GM19372 (cell line): ENCODE measurements at regions not wholly inside any gene's neighbourhood (a gene's known extent, or its start where the extent isn't known, plus 50 kb on each side); places are given as distances from the start of the nearest gene placed in this dataset.
"Not testable (repeated sequence)": the region's sequence is repeated elsewhere in the genome, so short reads cannot be mapped to it uniquely, and the experiment has no call there.

Experiments used
- ATAC-seq: cut with Tn5 transposase; IDR thresholded peaks from one replicate; pipeline ENCODE4 v1.9.1; 2021; ENCODE audit warnings: mild to moderate bottlenecking, low read depth, moderate library complexity; ENCODE audit not compliant: unreplicated experiment

DNA sequence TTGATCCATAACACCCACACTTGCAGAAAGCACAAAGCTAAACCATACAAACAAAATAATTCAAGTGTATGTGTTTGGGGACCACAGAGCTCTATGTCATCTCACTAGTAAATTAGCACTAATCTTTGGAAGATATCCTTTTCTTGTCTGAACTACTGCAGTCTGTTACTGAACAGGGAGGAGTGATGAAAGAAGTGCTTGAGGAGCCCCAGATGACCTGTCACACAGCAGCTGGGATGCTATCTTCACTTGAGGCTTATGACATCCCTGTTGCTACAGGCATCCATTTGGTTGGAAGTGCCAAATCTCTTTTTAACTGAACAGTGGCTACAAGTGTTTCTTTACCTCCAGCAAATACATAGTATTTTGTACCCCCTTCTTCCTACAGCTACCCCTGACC, 386.3 kb upstream of the CHAC2 start:
- ATAC-seq, result no peak

DNA sequence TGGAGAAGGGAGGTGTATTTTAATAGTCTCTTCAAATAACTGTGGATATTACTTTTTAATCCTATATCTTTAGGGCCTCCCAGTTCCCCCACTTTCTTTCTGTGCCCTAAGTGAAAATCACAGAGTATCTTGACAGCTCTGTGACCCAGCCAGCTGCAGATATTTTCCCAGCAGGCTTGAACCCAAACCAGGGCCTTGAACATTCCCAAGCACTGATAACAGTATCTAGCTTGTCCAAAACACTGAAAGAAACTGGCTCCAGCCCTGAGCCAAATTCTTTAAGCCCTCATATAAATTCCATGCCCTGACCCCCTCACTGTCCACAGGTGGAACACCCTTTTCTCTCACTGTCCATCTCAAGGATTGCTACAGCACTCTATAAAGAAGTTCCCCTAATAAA, 388.1 kb upstream of the CHAC2 start:
- no peak for ATAC-seq

DNA sequence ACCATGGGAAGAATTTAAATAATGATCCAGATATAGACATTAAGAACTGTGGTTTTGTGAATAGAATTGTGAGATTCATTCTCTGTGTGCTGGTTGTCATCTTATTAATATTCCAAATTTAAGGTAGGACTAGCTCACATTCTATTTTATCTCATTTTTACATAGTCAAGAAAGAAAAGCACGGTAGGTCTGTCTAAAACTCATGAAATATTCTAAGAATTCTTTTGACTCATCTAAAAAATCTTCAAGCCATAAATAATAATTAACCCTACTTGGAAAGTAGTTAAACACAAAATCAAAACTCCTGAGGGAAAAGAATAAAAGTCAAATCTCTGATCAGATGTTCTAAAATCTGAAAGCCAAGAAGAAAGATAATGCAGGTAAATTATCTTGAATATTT, 388.8 kb upstream of the CHAC2 start:
- ATAC-seq, result no peak

DNA sequence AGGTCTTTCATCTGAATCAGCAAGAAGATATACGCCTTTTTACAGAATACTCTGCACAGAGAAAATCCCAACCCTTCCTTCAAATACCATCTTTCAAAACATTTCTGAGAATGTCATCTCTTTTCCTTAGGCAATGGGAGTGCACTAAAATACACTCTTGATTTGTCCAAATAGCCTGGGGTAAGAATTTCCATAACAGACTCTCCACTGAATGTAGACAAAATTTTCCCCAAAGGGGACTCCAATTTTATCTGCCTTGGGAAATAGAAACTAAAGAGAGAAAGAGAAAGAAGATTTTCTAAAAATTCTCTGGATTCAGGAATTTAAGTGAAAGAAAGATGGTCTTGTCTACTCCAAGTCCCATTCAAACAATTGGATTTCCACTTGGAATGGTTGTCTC, 394.5 kb upstream of the CHAC2 start:
- no peak for ATAC-seq

DNA sequence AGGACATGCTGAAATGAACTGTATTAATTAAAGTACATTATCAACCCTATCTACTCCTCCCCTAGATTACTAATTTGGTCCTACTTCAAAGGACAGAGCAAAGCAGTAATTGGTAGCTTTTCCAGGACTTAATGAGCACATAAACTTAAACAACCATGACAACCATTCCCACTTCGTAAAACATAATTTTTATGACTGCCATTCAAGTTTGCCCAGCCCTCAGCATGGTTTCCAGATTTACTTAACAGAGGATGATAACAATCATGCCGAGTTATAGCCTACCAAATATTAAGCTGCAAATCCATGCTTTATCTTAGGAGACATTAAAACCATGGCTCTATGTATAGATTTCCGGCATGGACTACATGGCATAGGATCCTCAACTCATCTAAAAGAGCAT, 401.1 kb upstream of the CHAC2 start:
- no peak for ATAC-seq

DNA sequence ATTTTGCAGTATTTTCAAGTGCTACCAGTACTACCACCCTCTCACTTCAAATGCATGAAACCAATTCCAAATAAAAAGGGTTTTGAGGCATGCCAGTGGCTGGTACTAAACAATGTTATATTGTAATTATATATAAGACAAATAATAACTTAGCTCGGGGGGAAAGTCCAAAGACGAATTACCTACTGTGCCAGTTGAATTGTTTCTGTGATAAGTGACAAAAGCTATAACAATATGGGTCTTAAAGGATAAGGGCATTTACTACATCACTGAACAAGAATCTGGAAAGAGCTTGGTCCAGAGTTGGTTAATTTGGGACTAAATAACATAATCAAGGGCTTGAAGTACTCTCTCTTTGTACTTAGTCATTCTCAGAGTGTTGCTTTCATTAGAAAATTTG, 404.7 kb upstream of the CHAC2 start:
- no peak for ATAC-seq

DNA sequence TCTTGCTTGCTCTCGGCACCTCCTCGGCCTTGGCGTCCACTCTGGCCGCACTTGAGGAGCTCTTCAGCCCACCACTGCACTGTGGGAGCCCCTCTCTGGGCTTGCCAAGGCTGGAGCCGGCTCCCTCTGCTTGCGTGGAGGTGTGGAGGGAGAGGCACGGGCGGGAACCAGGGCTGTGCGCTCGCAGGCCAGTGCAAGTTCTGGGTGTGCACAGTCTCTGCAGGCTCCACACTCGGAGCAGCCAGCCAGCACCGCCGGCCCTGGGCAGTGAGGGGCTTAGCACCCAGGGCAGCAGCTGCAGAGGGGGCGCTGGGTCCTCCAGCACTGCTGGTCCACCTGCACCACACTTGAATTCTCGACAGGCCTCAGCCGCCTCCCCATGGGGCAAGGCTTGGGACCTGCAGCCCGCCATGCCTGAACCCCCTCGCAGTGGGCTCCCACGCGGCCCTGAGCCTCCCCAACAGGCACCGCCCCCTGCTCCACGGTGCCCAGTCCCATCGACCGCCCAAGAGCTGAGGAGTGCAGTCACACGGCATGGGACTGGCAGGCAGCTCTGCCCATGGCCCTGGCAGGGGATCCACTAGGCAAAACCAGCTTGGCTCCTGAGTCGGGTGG, 411.2 kb upstream of the CHAC2 start:
- no peak for ATAC-seq

DNA sequence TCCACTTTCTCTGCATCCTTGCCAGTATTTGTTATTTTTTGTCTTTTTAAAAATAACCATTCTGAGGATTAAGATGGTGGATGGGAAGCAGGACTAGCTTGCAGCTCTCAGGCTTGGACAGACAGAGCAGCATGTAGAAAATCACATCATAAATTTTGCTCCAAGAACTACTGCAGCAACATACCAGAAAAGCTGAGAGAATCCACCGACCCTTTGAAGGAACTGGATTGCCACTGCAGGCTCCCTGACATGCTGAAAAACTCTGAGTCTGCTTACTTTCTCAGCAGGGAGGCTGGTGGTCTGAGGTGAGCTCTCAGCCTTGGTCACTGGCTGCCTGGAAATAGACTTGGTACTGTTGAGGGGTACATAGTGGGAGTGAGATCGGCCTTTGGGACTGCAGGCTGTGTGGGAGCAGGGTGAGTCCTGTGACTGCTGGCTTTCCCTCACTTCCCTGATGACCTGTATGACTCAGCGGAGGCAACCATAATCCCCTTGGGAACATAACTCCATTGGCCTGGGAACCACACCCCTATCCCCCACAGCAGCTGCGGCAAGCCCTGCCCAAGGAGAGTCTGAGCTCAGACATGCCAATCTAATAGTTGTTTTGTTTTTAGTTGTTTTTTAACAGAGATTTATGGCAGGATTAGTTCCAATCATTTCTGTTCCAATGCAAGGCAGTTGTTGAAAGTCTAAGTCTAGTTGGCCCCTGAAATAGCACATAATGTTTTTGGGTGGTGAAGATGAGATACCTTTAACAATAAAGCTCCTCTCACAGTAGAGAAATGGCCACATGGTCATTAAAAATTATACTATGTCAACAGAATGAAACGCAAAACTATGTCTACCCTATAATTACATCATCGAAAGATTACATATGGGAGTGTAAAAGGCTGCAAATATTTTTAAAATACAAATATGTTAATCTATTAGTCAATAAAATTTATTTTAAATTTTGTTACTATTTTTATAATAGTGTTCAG, 414.2 kb upstream of the CHAC2 start:
- ATAC-seq, result no peak

DNA sequence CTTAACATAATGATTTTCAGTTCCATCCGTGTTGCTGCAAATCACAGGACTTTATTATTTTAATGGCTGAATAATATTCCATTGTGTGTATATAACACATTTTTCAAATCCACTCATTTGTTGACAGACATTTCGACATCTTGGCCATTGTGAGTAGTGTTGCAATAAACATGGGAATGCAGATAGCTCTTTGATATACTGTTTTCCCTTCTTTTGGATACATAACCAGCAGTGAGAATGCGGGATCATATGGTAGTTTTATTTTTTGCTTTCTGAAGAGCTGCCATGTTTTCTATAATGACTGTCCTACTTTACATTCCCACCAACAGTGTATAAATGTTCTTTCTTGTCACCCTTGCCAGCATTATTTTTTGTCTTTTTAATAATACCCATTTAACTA, 420.3 kb upstream of the CHAC2 start:
- ATAC-seq, result no peak

DNA sequence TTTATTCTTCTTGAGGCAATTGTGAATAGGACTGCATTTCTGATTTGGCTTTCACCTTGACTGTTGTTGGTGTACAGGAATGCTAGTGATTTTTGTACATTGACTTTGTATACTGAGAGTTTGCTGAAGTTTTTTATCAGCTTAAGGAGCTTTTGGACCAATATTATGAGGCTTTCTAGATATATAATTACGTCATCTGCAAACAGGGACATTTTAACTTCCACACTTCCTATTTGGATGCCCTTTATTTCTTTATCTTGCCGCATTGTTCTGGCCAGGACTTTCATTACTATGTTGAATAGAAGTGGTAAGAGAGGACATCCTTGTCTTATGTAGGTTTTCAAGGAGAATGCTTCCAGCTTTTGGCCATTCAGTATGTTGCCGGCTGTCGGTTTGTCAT, 425.4 kb upstream of the CHAC2 start:
- ATAC-seq, result no peak

DNA sequence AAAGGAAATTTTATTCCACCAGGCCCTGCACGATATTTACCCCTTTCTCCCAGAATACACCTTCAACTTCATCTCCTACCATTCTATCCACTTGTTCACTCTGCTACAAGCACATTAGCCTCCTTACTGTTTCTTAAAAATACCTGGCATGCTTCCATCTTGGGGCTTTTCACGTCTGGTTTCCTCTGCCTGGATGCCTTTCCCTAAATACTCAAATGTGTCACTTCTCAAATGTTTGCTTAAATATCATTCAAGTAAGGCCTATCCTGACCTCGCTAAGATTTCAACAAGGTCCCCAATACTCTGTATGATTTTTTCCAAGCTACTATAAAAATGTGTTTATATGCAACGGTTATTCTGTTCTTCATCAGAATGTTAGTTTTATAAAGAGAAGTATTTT, 433.0 kb upstream of the CHAC2 start:
- no peak for ATAC-seq

DNA sequence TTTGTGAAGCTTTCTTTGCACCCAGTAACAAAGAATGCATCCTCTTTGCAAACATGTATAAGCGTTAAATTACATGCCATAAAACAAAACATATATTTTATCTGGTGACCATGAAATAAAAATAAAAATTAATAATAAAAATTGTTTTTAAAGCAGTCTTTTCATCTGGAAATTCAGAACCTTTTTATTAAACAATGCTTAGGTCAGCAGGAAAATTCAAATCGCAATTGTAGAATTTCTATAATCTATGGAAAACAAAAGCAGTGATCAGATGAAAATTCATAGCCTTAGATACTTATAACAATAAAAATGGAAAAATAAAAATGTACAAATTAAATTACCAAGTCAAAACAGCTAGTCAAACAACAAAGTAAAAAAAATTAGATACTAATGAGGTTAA, 435.9 kb upstream of the CHAC2 start:
- no peak for ATAC-seq

DNA sequence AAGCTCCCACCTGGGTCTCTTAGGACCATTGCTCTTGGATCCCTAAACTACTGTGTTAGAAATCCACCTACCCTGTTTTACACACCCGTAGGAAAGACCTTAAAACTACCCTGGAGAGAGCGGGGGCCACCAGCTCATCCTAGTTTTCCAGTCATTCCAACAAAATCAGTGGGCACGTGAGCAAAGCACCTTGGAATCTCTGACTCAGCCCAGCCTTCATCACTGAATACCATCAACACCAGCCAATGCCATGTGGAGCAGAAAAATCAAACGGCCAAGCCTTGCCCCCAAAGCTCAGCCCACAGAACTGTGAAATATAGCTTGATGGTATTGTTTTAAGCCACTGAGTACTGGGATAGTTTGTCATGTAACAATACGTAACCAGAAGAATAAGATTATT, 449.7 kb upstream of the CHAC2 start:
- no peak for ATAC-seq

DNA sequence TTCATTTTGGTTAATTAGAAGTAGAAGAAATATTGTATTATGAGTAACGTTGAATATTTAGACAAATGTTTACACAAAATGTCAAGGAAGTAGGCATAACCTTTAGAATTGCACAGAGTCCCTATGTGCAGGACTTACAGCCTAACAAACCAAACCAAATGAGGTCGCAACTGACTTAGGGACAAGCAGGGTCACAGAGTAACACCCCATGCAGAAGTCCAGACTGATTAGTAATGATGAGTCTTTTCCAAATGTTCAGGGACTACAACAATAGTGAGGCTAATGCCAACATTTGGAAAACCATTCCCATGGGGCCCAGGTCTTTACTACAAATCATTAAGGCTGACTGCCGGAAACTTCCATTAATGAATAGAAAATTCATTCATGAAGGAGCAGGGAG, 452.5 kb upstream of the CHAC2 start:
- ATAC-seq, result no peak

DNA sequence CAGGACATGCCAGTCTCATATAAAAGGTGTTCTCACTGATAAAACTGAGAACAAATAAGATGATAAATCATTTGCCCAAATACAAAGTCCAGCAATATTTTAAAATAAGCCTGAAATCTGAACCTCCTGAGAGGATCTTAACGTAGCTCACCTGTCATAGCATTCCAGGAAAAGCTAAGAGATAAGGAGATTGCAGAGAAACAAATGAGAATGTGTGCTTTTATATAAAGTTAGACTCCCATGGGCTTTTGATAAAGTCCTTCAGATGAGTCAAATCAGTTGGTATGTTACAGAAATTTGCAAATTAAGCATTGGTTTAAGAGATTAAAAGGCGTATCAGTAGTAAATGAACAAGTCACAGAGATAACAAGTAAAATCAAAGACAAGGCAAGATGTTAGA, 452.9 kb upstream of the CHAC2 start:
- no peak for ATAC-seq

DNA sequence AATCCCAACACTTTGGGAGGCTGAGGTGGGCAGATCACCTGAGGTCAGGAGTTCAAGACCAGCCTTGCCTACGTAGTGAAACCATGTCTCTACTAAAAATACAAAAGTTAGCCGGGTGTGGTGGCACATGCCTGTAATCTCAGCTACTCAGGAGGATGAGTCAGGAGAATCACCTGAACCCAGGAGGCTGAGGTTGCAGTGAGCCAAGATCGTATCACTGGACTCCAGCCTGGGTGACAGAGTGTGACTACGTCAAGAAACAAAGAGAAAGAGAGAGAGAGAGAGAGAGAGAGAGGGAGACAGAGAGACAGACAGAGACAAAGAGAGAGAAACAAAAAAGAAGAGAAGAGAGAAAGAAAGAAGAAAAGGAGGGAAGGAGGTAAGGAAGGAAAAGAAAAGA, 454.0 kb upstream of the CHAC2 start:
- ATAC-seq, result not testable (repeated sequence)

DNA sequence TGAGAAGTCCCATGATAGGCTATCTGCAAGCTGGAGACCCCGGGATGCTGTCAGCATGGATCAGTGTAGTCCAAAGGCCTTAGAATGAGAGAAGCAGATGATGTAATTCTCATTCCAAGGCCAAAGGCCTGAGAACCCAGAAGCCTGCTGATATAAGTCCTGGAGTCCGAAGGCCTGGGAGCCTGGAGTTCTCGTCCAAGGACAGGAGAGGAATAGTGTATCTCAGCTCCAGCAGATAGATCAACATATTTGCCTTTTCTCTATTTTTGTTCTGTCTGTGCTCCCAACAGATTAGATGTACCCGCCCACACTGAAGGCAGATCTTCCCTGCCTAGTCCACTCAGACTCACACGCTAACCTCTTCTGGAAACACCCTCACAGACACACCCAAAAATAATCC, 454.9 kb upstream of the CHAC2 start:
- no peak for ATAC-seq

DNA sequence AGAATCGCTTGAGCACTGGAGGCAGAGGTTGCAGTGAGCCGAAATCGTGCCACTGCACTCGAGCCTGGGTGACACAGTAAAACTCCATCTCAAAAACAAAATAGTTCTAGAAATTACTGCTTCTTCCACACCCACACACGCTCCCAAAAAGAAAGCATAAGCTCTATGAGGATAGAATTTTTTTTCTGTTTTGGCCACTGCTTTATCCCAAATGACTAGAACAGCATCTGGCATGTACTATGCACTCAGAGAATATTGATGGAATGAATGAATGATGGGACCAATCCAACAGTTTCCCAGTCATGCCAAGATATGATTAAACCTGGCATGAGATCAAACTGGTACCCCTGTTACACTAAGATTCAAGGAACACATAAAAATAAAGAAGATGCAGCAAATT, 455.4 kb upstream of the CHAC2 start:
- no peak for ATAC-seq

DNA sequence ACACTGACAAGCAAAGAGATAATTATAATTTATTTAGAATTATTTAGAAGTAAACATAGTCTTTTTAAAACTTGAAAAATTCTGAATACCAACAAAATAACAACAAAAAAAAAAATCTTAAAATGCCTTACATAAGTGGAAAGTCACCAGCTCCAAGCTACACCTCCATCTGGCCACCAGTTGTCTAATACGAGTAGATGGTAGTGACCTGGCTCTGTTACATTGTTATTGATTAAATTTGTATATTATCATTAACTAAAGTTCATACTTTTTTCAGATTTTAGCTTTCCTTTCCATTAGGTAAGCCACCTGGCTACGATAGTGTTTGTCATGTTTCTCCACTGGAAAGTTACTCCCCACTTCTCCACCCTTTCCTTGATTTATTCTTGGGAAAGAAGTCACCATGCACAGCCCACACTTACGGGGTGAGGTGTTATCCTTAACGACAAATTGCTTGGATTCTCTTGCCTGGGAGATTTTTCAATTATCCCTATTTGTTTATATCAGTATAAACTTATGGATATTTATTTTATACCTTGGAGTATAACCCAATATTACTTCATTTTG, 464.5 kb upstream of the CHAC2 start:
- ATAC-seq, result no peak

DNA sequence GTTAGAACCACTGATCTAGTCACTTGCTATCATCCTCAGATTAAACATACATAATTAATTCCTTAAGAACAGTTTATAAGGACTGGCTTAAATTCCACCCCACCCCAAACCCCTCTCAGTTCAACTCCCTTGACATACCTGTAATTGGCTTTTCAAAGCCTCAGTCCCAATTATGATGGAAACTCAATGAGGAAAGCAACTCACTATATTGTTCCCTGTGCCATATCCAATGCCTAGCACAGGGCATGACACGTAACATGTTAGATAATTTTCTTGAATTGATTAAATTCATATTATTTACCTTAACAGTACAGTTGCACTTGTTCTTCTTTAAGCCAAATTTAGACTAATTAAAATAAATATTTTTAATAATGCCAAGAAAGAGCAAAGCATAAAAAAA, 465.1 kb upstream of the CHAC2 start:
- no peak for ATAC-seq

DNA sequence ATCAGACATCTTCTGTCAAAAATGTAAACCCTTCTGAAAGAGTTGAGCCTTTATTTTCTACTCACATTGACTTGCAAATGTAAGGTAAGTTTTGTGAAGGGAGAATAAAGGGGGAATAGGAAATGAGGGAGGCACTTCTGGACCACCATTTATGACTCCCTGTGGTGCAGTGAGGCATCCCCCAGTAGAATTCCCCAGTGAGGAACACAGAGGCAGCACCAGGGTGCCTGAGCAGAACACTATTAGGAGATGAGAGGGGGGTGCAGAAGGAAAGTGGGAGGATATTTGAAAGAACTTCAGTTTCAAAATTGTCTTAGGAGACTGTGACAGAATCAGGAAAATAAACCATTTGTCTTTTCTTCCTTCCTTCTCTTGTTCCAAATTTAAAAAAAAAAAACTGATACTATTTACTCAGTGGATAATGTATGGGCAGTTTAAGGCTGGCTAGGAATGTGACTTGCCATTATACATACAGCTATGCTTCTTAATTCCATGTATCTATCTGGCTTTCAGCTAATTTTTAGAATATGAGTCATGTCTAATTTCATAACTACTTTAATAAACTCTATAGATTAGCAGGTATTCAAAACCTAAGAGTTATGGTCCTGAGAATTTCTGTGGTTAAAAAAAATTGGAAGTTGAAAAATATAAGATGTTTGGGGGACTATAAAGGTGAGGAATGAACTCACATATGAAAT, 478.1 kb upstream of the CHAC2 start:
- no peak for ATAC-seq
